Renal cortical epithelial cell (primary cell): ENCODE measurements at regions not wholly inside any gene's neighbourhood (a gene's known extent, or its start where the extent isn't known, plus 50 kb on each side); places are given as distances from the start of the nearest gene placed in this dataset.

Experiments
- DNase-seq: peaks from one replicate; pipeline ENCODE4 v3.0.0-alpha.2; 2011; ENCODE audit warnings: low read depth

GRCh38 chrX:125378205-125378604, 58.5 kb downstream of the TEX13C start:
- DNase-seq: peak; percentile 69

- DNase-seq: peak; percentile 11
Measured at GRCh38 chrX:125378770-125379169, 59.1 kb downstream of the TEX13C start.

- DNase-seq: no peak
Measured at GRCh38 chrX:125382148-125382628, 62.5 kb downstream of the TEX13C start.

GRCh38 chrX:125382889-125383288, 63.2 kb downstream of the TEX13C start:
- no peak for DNase-seq

- no peak for DNase-seq
Measured at GRCh38 chrX:125384867-125385266, 65.2 kb downstream of the TEX13C start.

GRCh38 chrX:125387945-125388344, 68.3 kb downstream of the TEX13C start:
- DNase-seq: no peak

GRCh38 chrX:125394449-125394848, 74.8 kb downstream of the TEX13C start:
- no peak for DNase-seq

- no peak for DNase-seq
Measured at GRCh38 chrX:125395626-125396025, 76.0 kb downstream of the TEX13C start.

- no peak for DNase-seq
Measured at GRCh38 chrX:125398959-125399440, 79.3 kb downstream of the TEX13C start.

- DNase-seq: no peak
Measured at GRCh38 chrX:125402807-125403206, 83.1 kb downstream of the TEX13C start.

GRCh38 chrX:125404667-125405160, 85.0 kb downstream of the TEX13C start:
- DNase-seq: no peak

GRCh38 chrX:125405339-125405738, 85.7 kb downstream of the TEX13C start:
- DNase-seq: peak; percentile 31

GRCh38 chrX:125407314-125407713, 87.6 kb downstream of the TEX13C start:
- no peak for DNase-seq

GRCh38 chrX:125420809-125421208, 101.1 kb downstream of the TEX13C start:
- DNase-seq: no peak

- no peak for DNase-seq
Measured at GRCh38 chrX:125422986-125423385, 103.3 kb downstream of the TEX13C start.

GRCh38 chrX:125424536-125424935, 104.9 kb downstream of the TEX13C start:
- DNase-seq: no peak

- peak; percentile 29 for DNase-seq
Measured at GRCh38 chrX:125436855-125437254, 117.2 kb downstream of the TEX13C start.

GRCh38 chrX:125439194-125439849, 119.7 kb downstream of the TEX13C start:
- DNase-seq: no peak

GRCh38 chrX:125444659-125445058, 125.0 kb downstream of the TEX13C start:
- DNase-seq: peak; percentile 9

GRCh38 chrX:125475482-125475881, 155.8 kb downstream of the TEX13C start:
- DNase-seq: no peak

- DNase-seq: no peak
Measured at GRCh38 chrX:125492439-125492838, 172.8 kb downstream of the TEX13C start.

GRCh38 chrX:125493004-125493403, 173.3 kb downstream of the TEX13C start:
- peak; percentile 2 for DNase-seq

- DNase-seq: no peak
Measured at GRCh38 chrX:125497667-125498066, 178.0 kb downstream of the TEX13C start.

- no peak for DNase-seq
Measured at GRCh38 chrX:125503769-125504168, 184.1 kb downstream of the TEX13C start.
